HG03039 (cell line): ENCODE measurements at regions not wholly inside any gene's neighbourhood (a gene's known extent, or its start where the extent isn't known, plus 50 kb on each side); places are given as distances from the start of the nearest gene placed in this dataset.
"Not testable (repeated sequence)": the region's sequence is repeated elsewhere in the genome, so short reads cannot be mapped to it uniquely, and the experiment has no call there.

Experiments
- ATAC-seq: cut with Tn5 transposase; IDR thresholded peaks from one replicate; pipeline ENCODE4 v1.9.1; 2021; ENCODE audit warnings: mild to moderate bottlenecking, moderate library complexity; ENCODE audit not compliant: unreplicated experiment

GRCh38 chrX:66914080-66914479 lies 275.2 kb upstream of the EDA2R start:
- no peak for ATAC-seq

- no peak for ATAC-seq
Measured at GRCh38 chrX:66912417-66912816, 273.5 kb upstream of the EDA2R start.

- ATAC-seq, result no peak
Measured at GRCh38 chrX:66902081-66902480, 263.2 kb upstream of the EDA2R start.

GRCh38 chrX:66900886-66901285 lies 262.0 kb upstream of the EDA2R start:
- ATAC-seq, result no peak

GRCh38 chrX:66892004-66892403 lies 253.1 kb upstream of the EDA2R start:
- ATAC-seq, result no peak

GRCh38 chrX:66889418-66889817 lies 250.5 kb upstream of the EDA2R start:
- ATAC-seq, result no peak

GRCh38 chrX:66882101-66882500 lies 243.2 kb upstream of the EDA2R start:
- no peak for ATAC-seq

GRCh38 chrX:66876776-66877175 lies 237.9 kb upstream of the EDA2R start:
- no peak for ATAC-seq

GRCh38 chrX:66872771-66873170 lies 233.9 kb upstream of the EDA2R start:
- ATAC-seq, result no peak

GRCh38 chrX:66863721-66864120 lies 224.8 kb upstream of the EDA2R start:
- ATAC-seq, result no peak

- ATAC-seq, result peak; percentile 98
Measured at GRCh38 chrX:66833426-66833825, 194.5 kb upstream of the EDA2R start.

GRCh38 chrX:66815227-66815626 lies 176.3 kb upstream of the EDA2R start:
- ATAC-seq, result no peak

- ATAC-seq, result not testable (repeated sequence)
Measured at GRCh38 chrX:66794514-66794913, 155.6 kb upstream of the EDA2R start.

GRCh38 chrX:66766318-66766717 lies 127.4 kb upstream of the EDA2R start:
- ATAC-seq, result no peak

- ATAC-seq, result no peak
Measured at GRCh38 chrX:66760651-66761050, 121.8 kb upstream of the EDA2R start.

- no peak for ATAC-seq
Measured at GRCh38 chrX:66756717-66757116, 117.8 kb upstream of the EDA2R start.

GRCh38 chrX:66751136-66751782 lies 112.4 kb upstream of the EDA2R start:
- ATAC-seq, result no peak

GRCh38 chrX:66744519-66744918 lies 105.6 kb upstream of the EDA2R start:
- ATAC-seq, result not testable (repeated sequence)

GRCh38 chrX:66731398-66731797 lies 92.5 kb upstream of the EDA2R start:
- peak; percentile 64 for ATAC-seq

GRCh38 chrX:66728818-66729271 lies 90.0 kb upstream of the EDA2R start:
- ATAC-seq, result peak; percentile 67

GRCh38 chrX:66717926-66718325 lies 79.0 kb upstream of the EDA2R start:
- ATAC-seq, result no peak

- no peak for ATAC-seq
Measured at GRCh38 chrX:66698273-66699204, 59.7 kb upstream of the EDA2R start.
